ENCODE measurements at regions not wholly inside any gene's neighbourhood (a gene's known extent, or its start where the extent isn't known, plus 50 kb on each side); places are given as distances from the start of the nearest gene placed in this dataset.

DNA sequence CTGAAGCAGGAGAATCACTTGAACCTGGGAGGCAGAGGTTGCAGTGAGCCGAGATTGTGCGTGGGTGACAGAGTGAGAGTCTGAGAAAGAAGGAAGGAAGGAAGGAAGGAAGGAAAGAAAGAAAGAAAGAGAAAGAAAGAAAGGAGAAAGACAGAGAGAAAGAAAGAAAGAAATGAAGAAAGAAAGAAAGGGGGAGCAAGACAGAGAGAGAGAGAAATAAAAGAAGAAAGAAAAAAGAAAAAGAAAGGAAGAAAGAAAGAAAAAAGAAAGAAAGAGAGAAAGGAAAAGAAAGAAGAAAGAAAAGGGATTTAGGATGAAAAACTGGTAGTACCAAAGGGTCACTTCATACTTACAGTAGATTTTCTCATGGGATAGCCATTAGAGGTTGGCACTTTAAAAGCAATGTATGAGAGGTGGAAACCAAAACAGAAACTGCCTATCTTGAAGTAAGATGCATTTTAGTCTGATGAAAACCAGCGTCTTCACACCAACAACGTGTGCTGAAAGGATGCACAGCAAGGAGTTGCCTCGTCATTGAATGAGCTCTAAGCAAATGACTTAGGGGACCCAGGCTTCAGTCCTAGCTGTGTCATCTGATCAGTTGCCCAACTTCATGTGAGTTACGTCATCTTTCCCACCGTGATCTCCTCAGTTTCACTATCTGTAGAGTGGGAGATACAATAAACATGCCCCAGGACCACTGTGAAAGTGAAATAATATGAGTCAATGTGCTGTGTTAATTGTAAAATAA is 133.9 kb upstream of the NEDD9 start:
- DNase-seq (ENCODE audit: low read depth in 4 of 4, low spot score in 3 of 4) = no peak

DNA sequence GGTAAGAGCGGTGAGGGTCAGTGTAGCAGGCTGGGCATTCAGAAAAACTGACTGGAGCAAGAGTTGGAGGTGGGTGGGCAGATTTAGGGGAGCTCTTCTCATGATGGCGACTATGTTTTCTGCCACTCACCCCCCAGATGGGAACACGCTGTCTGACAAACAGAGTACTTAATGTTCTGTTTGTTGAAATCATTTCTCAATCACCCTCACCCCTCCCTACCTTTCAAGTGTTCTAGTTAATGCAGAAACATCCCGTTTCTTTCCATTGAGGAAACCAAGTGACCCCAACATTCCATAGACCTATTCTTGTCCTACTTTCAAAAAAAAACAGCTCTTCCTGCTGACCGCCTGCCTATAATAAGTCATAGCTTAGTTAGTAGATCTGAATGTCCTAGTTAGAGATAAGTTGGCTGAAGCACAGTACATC is 132.5 kb upstream of the NEDD9 start:
- DNase-seq (ENCODE audit: low read depth in 4 of 4, low spot score in 3 of 4) = no peak

DNA sequence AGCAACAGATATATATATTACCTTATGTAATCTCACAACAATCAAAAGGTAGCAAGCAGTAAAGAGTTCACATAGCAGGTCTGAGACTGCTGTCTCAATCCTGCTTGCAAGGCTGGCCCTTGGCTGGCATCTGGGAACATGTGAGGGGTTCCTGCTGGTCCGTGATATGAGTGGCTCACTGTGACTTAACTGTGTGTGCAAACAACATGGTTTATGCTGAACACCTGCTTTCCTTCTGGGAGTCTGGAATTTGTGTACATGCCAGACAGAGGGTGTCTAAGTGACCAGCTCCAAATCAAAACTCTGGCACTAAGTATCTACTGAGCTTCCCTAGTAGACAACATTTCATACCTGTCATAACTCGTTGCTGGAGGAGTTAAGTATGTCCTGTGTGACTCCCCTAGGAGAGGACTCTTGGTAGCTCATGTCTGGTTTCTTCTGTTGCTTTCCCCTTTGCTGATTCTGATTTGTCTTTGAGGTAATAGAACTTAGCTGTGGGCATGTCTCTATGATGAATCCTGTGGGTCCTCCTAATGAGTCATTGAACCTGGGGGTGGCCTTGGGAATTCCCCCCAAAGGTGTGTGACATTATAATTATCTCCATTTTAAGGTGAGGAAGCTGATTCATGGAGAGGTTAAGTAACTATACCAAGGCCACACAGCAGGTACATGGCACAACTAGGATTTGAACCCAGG is 131.6 kb upstream of the NEDD9 start:
- DNase-seq (ENCODE audit: low read depth in 4 of 4, low spot score in 3 of 4) = no peak

DNA sequence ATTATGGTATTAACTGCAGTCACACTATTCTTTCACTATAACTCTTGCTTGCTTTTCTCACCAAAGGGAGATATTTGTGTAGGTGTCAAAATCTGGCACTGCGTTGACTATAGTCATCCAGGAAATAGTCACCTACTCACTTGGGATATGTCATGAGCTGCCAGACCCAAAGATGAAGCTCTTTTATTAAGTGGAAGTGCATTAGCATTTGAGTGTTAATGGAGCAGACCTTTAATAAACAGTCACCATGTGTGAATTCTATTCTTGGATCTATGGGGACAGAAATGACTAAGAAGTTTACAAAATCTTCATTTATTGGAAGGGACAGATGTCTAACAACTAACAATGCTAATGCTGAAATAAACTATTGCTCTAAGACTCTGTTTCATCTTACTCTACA is 130.1 kb upstream of the NEDD9 start:
- DNase-seq (ENCODE audit: low read depth in 4 of 4, low spot score in 3 of 4) = no peak

DNA sequence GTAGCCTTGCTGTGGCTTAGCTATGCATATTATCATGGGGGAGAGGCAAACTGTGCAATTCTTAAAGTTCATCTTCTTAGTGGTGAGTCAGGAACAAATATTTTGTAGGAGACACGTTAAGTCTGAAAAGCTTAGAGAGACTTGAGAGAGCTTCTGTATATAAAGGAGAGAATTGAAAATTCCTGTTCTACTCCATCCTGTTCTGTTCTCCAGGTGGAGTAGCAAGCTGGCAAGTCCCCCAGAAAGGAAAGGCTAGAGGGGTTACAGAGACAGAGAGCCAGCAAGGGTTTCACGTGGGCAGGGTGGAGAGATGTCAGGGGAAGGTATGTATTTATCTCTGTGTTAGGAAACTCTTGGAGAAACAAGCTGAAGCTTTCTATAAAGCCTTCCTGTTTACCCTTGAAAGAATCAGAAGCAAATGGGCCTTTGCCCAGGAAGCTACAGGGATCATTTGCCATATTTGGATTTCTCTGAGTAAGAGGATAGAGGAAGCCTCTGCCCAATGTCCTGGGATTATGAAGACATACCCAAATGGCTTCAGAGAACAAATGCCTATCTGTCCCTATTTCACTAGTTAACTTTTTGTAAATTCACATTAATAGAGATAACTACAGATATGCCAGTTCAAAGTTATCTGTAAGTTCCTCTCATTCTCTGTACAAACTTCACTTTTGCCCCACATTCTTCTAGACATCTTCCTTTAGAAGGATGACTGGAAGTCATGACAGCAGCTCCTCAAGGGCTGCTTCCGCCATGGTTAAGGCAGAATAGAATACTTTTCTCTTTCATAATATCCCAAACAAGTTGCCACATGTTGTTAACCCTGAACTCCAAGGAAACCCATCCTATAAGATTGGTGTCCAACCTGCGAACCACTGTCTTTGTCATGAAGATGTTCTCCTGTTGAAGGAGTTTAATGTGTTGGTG is 126.7 kb upstream of the NEDD9 start:
- DNase-seq (ENCODE audit: low read depth in 4 of 4, low spot score in 3 of 4) = no peak

DNA sequence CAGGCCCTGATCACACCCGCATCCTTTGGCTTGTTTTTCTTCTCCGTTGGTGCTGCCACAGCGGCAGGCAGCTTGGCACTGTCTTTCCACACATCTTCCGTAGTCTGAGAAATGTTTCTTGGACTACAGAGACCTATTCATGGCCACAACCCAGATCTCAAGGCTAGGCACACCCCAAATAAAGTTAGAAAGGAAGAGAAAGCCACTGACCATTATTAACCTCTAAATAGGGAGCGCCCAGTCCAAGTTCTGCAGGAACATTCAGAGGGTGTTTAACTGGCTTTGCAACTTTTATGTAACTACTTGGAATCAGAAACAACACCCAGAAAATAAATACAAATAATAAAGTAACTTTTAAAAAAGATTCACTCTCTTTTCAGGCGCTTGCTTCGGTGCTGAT is 124.8 kb upstream of the NEDD9 start:
- no peak for DNase-seq (ENCODE audit: low read depth in 4 of 4, low spot score in 3 of 4)

DNA sequence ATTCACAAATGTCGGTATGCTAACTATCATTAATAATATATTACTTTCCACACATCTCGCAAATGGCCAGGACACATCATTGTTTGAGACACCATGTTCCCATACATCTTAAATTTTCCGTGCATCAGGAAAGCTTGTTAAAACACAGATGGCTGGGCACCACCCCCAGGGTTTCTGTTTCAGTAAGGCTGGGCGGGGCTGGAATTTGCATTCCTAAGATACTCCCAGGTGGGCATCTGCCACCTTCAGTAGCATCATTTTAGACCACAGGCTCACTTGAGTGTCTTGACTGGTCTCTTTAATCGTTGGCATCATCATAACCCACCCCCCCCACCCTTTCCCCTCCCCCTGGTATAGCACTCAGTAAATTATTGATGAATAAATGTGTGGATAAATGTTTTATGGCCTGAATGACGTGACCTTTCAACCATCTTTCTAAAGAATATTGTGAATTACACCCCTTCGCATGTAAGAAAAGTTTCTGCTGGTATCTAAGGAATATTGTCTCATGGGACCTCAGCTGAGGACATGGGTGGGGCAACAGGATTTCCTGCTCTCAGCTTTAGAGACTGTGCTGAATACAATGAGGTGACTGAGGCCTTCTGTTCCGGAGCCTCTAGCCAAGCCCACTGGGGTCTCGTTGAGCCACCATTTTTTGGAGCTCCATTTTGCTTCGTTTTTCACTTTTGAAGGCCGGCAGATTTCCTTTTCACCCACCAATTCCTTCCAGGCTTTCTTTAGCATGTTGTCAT is 124.1 kb upstream of the NEDD9 start:
- DNase-seq (ENCODE audit: low read depth in 4 of 4, low spot score in 3 of 4) = no peak

DNA sequence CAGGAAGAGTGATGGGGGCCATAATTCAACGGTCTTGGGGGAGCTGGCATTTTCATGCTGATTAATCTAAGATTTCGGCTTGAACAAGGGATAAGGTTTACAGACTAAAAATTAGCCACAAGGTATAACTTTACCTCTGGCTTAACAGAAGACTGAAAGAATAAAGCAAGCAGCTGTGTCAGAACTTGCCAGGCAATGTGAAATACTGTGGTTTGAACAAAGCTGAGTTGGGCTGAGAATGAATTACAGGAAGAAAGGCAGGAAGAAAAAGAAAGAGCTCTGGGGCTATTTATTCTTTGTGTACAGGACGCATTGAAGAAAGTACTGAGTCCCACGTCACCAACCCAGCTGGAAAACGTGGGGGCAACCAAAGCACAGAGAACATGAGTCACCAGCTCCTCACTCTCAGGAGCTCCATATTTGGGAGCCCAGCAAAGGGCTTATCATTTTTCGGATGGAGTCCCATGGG is 121.5 kb upstream of the NEDD9 start:
- no peak for DNase-seq (ENCODE audit: low read depth in 4 of 4, low spot score in 3 of 4)

DNA sequence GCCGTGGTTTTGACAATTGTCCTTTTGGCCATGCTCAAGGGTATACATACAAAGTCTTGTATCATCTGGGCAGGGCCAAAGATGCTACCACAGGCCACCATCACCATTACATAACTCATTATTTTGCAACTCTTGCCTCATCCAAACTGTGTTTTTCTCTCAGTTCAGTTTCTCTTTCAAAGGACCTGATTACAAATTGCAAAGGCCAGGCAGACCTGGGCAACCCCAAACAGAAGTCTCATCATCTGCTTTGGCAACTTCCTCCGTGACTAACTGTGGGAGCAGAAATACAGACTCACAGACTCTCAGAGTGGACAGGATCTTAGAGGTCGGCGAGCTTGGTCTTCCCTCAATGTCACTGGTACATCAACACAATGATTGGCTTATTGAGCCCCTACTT is 117.8 kb upstream of the NEDD9 start:
- DNase-seq (ENCODE audit: low read depth in 4 of 4, low spot score in 3 of 4) = no peak

DNA sequence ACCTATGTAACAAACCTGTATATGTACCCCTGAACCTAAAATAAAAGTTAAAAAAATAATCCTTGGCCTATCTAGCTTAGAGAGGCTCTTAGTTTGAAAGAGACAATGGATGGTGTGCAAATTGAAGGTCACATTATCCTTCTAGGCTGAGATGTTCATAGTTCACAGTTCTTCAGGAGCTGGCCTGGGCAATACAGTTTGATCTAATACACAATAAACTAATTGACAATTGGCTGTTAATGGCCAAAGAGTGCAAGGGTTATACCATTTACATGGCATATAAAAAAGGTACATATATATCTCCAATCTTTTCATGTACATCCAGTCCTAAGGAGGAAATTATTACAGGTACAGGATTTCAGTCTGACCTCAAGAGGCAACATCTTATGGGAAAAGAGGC is 117.4 kb upstream of the NEDD9 start:
- no peak for DNase-seq (ENCODE audit: low read depth in 4 of 4, low spot score in 3 of 4)

DNA sequence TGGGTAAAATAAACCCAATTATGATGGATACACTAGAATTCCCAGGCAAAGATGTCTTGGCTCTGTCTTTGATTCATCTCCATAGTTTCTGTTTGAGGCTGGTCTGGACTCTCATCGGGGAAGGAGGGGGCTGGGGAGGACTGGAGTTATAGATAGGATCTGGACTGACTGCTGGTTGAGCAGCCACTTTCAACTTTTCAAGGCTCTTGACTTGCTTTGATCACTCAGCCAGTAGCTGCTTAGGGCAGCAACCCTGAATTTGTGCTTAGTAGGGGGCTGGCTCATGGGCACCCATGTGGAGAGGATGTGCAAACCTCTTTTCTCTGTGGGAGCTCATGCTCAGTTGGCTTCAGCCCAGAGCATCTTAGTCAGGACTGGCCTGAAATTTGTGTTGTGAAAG is 114.0 kb upstream of the NEDD9 start:
- no peak for DNase-seq (ENCODE audit: low read depth in 4 of 4, low spot score in 3 of 4)

DNA sequence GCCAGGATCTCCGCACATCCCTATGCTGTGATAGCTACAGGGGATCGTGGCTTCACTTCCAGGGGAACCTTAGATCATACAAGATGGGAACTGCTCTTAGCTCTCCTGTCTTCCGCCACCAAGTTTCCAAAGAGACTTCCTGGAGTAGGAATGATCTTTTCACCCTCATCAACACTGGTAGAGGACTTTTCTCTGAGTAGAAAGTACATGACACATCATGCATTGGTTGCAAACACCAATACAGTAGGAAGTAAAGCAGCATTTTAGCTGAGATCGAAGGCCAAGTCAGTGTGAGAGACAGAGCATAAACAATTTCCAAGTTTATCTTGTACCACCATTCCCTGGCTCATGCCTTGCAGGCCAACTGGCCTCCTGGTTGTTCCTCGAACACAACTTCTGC is 113.1 kb upstream of the NEDD9 start:
- no peak for DNase-seq (ENCODE audit: low read depth in 4 of 4, low spot score in 3 of 4)

DNA sequence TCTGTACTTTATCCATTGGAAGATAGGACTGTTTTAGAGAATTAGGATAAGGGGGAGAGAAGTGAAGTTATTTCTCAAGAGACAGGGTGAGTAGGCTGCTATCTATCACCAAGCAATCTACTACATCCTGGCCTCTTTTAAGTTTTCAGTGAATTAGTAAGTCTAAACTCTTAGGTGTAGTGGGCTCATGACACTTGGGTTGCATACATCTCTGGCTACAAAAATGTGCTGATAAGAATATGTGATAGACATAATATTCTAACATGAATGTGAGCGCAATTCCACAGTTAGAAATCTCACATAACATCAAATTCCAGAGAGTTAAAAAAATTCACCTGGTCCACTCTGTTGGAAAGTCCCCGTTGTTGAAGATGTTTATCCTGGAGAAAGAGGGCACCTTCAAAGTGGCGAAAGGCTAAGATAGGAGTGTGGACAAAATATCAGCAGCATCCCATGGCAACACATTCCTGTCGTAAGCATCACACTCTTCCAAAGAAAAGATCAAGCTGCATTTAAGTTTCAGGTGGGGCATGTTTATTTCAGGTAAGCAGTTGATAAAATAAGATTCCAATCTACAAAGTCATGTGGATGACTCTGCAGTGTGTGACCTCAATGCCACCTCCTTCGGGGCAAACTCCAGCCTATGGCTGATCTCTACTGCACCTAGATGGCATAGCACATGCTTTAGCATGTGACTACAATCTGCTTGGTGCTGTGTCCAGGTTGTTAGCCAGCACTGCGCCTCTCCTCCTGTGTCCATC is 111.7 kb upstream of the NEDD9 start:
- no peak for DNase-seq (ENCODE audit: low read depth in 4 of 4, low spot score in 3 of 4)

DNA sequence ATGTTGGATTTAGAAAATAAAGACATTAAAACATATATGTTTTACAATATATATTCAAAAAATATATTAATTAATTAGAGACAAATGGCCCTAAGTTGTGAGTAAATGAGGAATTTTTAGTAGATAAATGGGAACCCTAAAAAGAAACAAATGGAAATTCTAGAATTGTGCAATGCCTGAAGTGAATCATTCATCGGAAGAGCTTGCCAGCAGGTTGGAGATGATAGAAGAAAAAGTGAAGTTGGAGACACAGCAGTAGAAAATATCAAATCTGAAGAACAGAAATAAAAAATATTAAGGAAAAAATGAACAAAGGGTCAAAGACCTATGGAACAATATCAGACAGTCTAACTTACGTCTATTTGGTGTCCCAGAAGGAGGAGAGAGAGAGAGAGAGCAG is 109.4 kb upstream of the NEDD9 start:
- no peak for DNase-seq (ENCODE audit: low read depth in 4 of 4, low spot score in 3 of 4)

DNA sequence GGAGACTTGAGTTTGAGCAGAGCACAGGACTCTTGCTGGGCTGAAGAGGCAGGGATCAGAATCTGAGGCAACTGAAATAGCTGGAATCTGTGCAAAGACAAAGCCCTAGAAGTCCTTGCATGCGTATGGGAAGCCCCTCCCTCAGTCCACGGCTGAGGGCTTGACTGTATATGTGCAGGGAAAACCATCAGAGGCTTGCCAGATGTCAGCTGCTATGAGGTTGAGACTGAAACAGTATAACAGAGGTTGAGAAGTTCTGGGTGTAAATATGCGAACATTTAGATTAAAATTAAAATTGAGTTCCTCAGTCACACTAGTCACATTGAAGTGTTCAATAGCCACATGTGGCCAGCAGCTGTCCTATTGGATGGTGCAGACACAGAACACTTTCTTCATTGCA is 108.8 kb upstream of the NEDD9 start:
- DNase-seq (ENCODE audit: low read depth in 4 of 4, low spot score in 3 of 4) = no peak

DNA sequence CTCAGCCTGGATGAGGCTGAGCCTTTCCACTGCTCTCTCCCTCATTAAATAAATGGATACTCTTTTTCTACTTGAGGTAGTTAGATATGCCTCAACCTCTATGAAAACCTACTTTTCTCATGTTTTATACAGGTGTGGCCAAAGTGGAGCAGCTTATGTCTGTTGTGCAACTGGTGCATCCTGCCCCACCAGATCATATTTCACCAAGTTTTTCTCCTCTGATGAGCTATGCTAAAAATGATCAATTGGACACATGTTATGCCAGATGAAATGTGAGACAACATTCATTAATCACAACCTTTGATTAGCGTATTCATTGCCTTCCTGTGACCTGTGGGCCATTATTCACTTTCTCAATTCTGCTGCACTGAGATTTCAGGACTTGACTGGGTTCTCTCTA is 106.9 kb upstream of the NEDD9 start:
- no peak for DNase-seq (ENCODE audit: low read depth in 4 of 4, low spot score in 3 of 4)

DNA sequence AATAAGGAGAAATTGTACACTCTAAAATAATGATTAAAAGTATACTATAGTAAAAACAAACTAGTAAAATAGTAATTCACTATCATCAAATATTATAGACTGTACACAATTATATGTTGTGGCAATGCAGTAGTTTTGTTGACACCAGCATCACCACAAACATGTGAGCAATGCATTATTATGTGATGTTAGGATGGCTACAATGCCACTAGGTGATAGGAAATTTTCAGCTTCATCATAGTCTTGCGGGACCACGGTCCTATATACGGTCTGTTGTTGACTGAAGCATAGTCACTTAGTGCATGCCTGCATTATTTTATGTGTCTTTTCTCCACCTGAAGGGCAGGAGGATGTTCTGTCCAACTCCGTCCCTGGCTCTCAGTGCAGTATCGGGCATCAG is 104.8 kb upstream of the NEDD9 start:
- no peak for DNase-seq (ENCODE audit: low read depth in 4 of 4, low spot score in 3 of 4)

DNA sequence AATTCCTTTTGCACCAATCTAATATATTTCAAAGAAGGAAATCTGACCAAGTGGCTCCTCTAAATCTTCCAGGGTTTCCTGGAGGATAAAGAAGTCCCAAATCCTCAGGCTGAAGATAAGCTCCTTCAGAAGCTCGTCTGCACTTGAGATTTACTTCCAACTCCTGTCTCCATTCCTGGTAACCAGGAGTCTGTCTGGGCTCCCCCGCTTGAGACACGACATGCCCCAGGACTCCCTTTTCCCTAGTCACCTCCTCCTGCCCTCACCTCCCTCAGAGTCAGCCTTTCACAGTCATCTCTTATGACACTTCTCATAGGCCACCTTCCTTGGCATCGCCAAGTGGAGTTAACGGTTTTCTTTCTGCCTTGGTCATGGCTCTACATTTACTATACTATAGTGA is 103.4 kb upstream of the NEDD9 start:
- DNase-seq (ENCODE audit: low read depth in 4 of 4, low spot score in 3 of 4) = no peak

DNA sequence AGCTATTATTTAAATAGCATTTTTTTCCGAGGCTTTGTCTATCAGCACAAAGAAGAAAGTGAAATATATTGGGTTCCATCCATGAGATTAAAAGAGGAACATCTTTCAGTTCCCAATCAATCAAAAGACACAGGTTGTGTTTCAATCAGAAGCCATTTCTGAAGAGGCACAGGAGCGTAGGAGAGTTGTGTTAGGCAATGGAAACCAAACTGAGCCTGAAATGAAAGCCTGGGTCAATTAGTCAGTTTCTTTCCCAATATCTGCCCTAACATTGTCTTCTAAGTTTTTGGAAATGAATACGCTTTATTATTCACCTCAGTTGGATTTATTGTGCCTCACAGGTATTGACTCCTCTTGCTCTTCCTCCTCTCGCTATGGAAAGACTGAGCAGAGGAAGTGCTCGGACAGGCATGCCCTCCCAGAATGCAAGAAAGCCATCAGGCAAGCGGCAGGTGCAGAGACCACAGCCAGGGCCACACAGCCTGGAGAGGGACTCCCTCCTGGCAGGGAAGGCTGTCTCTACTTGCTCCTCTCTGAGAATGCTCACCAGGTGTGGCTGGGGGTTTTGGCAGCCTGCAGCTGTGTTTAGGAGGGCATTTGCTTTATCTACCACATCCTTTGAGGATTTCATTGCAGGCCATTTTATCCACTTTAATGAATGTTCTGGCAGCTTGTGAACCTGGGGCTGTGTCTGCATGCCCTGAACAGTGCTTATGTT is 100.8 kb upstream of the NEDD9 start:
- DNase-seq (ENCODE audit: low read depth in 4 of 4, low spot score in 3 of 4) = no peak

All from right renal pelvis (tissue), 4 donors.